Keratinocyte (primary cell): ENCODE measurements at regions not wholly inside any gene's neighbourhood (a gene's known extent, or its start where the extent isn't known, plus 50 kb on each side); places are given as distances from the start of the nearest gene placed in this dataset.

Experiments
- CTCF ChIP-seq, 3 experiments: IDR thresholded peaks in 1 of 3; conservative IDR thresholded peaks in 1 of 3; optimal IDR thresholded peaks in 1 of 3; 2 replicates in 2 of 3; 3 replicates in 1 of 3; pipeline versions ENCODE3 to v1.5.1; 2011; ENCODE audit warnings: low read length in 3 of 3, mild to moderate bottlenecking in 3 of 3, moderate library complexity in 2 of 3, control low read depth in 1 of 3, inconsistent platforms in 1 of 3; ENCODE audit not compliant: insufficient read depth in 2 of 3; ENCODE audit errors: extremely low read depth in 1 of 3
- EZH2 ChIP-seq: IDR thresholded peaks from one replicate; pipeline ENCODE4 v1.6.1; 2012; ENCODE audit warnings: inconsistent platforms, mild to moderate bottlenecking, low read length, moderate library complexity

DNA sequence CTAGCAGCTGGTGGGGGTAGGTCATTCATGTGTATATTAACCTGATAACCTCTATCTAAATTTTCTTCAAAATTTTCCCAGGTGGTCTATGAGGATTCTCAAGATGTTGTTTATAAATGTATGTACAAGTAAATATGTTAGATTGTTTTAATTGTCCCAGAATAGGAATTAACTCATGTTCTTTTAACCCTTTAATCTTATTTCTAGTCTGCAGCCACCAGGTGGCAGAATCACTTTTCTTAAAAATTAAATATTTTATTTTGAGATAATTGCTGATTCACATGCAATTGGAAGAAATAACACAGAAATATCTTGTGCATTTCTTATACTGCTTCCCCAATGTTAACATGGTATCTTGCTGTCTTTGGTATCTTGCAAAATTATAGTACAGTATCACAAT lies 589.5 kb downstream of the ARL4A start:
- TF ChIP-seq CTCF (optimal IDR thresholded peaks at IDR 0.05 in 1 of 3, IDR thresholded peaks at IDR 0.05 in 1 of 3, conservative IDR thresholded peaks at IDR 0.05 in 1 of 3; ENCODE audit: extremely low read depth in 1 of 3, insufficient read depth in 2 of 3, low read length in 3 of 3) = no peak
- no peak for TF ChIP-seq EZH2
